Right hindlimb (tissue), 1 donor: ENCODE measurements at regions not wholly inside any gene's neighbourhood (a gene's known extent, or its start where the extent isn't known, plus 50 kb on each side); places are given as distances from the start of the nearest gene placed in this dataset.

ENCODE experiments used
- DNase-seq: peaks from one replicate; pipeline ENCODE4 v3.0.0-alpha.2; 2018

DNA sequence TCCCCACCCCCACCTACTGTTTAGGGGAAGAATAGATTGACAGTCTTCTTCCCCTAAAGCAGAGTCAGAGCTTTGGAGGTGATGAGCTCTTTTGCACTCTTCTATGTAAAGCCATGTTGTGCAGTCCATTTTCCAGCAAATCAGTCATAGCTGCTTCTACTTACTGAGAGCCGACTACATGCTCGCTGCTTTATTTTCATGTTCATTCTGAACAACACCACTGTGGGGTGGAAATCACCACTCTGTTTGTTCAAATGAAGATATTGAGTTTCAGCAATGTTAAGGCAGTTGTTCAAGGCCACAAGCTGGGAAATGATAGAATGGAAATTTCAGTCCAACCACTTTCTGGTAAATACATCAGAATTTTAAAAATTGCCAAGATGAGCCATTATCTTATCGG, 88.3 kb downstream of the INSIG2 start:
- no peak for DNase-seq

DNA sequence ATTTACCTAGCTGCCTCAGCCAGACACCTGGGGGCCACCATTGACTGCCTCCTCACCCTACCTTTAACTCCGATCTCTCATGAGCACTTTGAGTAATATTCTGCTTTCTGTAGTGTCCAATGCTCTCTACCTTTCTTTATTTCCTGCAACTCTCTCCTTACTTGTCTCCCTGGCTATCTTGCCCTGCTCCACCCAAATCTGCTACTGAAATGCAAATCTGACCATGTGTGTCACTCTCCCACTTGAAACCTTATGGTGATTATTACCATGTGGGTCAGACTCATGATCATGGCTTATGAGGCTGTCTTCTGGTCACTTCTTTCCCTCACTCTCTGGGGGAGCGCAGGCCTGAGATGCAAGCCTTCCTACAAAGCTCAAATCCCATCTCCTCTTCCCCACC, 83.3 kb downstream of the INSIG2 start:
- DNase-seq, result no peak

DNA sequence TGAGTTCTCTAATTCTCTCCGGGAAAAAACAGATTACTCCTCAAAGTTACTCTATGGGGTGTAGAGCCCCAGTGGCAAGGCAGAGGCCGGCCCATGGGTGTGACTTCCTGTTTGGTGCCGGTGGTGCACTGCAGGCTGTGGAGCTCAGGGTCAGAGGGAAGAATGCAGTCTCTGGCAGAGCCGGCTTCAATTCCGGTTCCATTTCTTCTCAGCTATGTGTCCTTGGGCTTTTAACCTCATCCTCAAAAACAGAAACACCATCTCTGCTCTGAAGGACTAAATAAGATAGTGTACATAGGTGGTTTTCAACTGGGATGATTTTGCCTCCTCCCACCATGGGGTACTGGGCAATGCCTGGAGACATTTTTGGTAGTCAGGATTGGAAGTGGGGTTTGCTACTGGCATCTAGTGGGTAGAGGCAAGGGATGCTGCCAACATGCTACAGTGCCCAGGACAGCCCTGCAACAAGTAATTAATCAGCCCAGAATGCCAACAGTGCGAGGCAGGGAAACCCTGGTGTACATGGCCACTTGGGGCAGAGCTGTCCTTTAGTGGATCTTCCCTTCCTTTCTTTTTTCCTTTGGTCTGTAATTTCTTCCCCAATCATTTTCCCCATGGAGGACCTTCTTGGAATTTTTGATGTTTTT, 81.2 kb downstream of the INSIG2 start:
- no peak for DNase-seq

DNA sequence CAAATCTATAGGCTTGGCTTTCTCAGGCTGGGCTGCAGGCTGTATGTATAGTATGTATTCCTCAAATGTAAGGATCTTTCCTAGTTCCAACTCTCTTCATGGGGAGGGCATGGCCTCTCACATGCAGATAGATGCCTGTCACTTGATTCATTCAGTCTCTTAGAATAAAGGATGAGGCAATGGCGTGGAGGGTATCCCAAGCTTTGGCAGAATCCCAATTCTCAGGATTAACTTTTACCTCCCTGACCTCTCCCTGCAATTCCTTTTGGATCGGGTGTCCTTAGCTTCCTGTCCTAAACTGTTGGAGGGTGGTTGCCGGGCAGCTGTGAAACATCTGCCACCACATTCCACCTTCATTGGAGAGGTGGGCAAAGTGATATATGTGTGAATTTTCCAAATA, 80.3 kb downstream of the INSIG2 start:
- no peak for DNase-seq

DNA sequence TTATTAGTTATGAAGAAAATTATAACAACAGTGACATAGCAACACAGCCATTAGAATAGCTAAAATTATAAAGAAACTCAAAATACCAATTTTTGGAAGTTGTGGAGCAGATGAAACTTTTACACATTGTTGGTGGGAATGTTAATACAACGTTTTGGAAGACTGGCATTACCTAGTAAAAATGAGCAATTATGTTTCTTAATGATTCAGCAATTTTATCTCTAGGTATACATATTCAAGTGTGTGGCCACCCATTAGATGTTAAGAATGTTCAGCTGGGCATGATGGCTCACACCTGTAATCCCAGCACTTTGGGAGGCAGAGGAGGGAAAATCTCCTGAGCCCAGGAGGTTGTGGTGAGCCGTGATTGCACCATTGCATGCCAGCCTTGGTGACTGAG, 78.8 kb downstream of the INSIG2 start:
- DNase-seq, result no peak

DNA sequence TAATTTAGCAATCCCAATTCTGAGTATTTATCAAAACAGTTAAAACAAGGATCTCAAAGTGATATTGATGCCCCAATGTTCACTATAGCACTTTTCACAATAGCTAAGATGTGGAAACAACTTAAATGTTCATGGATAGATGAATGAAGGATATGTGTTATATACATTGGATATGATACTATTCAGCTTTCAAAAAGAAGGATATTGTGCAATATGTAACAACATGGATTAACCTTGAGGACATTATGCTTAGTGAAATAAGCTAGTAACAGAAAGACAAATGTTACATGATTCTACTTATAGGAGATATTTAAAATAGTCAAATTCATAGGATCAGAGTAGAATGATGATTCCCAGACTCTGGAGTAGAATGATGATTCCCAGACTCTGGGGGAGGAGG, 78.0 kb downstream of the INSIG2 start:
- no peak for DNase-seq

DNA sequence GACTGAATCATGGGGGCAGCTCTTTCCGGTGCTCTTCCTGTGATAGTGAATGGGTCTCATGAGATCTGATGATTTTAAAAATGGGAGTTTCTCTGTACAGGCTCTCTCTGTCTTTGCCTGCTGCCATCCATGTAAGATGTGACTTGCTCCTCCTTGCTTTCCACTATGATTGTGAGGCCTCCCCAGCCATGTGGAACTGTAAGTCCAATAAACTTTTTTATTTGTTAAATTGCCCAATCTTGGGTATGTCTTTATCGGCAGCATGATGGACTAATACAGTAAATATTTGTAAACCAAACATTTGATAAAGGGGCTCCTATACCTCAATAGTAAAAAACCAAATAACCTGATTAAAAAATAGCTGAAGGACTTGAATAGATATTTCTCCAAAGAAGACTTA, 77.3 kb downstream of the INSIG2 start:
- no peak for DNase-seq
